B cell (primary cell): ENCODE measurements at regions not wholly inside any gene's neighbourhood (a gene's known extent, or its start where the extent isn't known, plus 50 kb on each side); places are given as distances from the start of the nearest gene placed in this dataset.

Source experiments
- EZH2 ChIP-seq: IDR thresholded peaks from 2 replicates; pipeline ENCODE4 v1.6.1; 2012; ENCODE audit warnings: borderline replicate concordance, low read depth, mild to moderate bottlenecking, moderate library complexity, low read length; ENCODE audit not compliant: insufficient read depth, poor library complexity, severe bottlenecking
- TF ChIP-seq, protein P1 (sequence below): fragments of 200-600 bp; IDR thresholded peaks from one replicate; pipeline ENCODE4 v1.8.0; 2022; ENCODE audit warnings: antibody characterized with exemption, mild to moderate bottlenecking

DNA sequence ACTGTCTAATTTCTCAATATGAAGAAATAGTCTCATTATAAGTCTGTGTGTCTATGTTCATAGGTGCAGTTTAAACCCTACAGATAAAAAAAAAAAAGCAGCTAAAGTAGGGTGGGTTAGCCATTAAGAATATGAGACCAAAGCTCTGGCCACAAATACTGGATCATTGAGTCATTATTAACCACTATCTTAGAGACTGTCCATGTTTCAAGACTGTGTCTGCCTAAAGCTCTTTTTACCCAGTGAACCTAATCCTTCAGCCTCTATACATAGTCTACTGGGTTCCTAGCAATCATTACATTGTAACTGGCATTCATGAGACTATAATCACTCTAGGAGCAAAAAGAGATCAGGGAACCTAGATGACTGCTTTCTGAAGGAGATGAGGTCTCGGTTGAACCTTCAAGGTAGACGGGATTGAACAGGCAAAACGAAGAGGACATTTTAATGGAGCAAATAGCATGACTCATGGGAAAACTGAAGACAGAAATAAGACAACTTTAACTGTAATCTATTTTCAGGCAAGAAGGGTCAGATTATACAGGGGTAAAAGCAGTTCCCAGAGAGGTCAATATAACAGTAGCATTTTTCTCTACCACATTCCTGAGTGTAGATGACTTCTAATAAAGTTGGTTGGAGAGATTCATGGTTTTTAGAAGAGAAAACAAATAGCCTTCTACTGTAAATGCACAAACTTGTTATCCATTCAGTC lies 64.0 kb upstream of the FIBIN start:
- TF ChIP-seq, protein P1, sequence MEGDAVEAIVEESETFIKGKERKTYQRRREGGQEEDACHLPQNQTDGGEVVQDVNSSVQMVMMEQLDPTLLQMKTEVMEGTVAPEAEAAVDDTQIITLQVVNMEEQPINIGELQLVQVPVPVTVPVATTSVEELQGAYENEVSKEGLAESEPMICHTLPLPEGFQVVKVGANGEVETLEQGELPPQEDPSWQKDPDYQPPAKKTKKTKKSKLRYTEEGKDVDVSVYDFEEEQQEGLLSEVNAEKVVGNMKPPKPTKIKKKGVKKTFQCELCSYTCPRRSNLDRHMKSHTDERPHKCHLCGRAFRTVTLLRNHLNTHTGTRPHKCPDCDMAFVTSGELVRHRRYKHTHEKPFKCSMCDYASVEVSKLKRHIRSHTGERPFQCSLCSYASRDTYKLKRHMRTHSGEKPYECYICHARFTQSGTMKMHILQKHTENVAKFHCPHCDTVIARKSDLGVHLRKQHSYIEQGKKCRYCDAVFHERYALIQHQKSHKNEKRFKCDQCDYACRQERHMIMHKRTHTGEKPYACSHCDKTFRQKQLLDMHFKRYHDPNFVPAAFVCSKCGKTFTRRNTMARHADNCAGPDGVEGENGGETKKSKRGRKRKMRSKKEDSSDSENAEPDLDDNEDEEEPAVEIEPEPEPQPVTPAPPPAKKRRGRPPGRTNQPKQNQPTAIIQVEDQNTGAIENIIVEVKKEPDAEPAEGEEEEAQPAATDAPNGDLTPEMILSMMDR: no peak
- TF ChIP-seq EZH2: no peak
